KBM-7 (cell line): ENCODE measurements at regions not wholly inside any gene's neighbourhood (a gene's known extent, or its start where the extent isn't known, plus 50 kb on each side); places are given as distances from the start of the nearest gene placed in this dataset.

Experiments
- DNase-seq: peaks from one replicate; pipeline ENCODE4 v3.0.0-alpha.2; 2015
- in situ Hi-C: fragments of 300-500 bp; cut with MboI; formaldehyde crosslinking; loops from 2 replicates; pipeline ENCODE4 v1.14.3; 2020; ENCODE audit warnings: low sequenced_read_pairs, low pct_unique_long_range_greater_than_20kb, mixed read lengths

- DNase-seq = no peak
- in situ Hi-C loops = no loop called here
Observed at GRCh38 chr11:116579857-116580727, 192.7 kb downstream of the BUD13 start.

- DNase-seq = no peak
- in situ Hi-C loops = no loop called here
Observed at GRCh38 chr11:116579031-116579653, 193.6 kb downstream of the BUD13 start.

GRCh38 chr11:116577956-116578355 lies 194.8 kb downstream of the BUD13 start:
- in situ Hi-C loops = no loop called here

GRCh38 chr11:116577273-116577672 lies 195.5 kb downstream of the BUD13 start:
- DNase-seq = no peak
- in situ Hi-C loops = no loop called here

More at GRCh38 chr11:116577956-116578355, 194.8 kb downstream of the BUD13 start:
- no peak for DNase-seq

- in situ Hi-C loops = no loop called here
- no peak for DNase-seq
Observed at GRCh38 chr11:116576526-116576925, 196.3 kb downstream of the BUD13 start.

GRCh38 chr11:116567721-116568242 lies 205.0 kb downstream of the BUD13 start:
- in situ Hi-C loops = no loop called here
- no peak for DNase-seq

- in situ Hi-C loops = no loop called here
- DNase-seq = peak; percentile 3
Observed at GRCh38 chr11:116563712-116564047, 209.1 kb downstream of the BUD13 start.

- in situ Hi-C loops = no loop called here
- DNase-seq = no peak
Observed at GRCh38 chr11:116563028-116563711, 209.6 kb downstream of the BUD13 start.

GRCh38 chr11:116560589-116560988 lies 212.2 kb downstream of the BUD13 start:
- in situ Hi-C loops = no loop called here
- DNase-seq = no peak

- in situ Hi-C loops = no loop called here
- no peak for DNase-seq
Observed at GRCh38 chr11:116558504-116559211, 214.1 kb downstream of the BUD13 start.

GRCh38 chr11:116557282-116557681 lies 215.5 kb downstream of the BUD13 start:
- in situ Hi-C loops = no loop called here
- DNase-seq = no peak

- DNase-seq = no peak
- in situ Hi-C loops = no loop called here
Observed at GRCh38 chr11:116556483-116556882, 216.3 kb downstream of the BUD13 start.

GRCh38 chr11:116553482-116553881 lies 219.3 kb downstream of the BUD13 start:
- in situ Hi-C loops = no loop called here
- no peak for DNase-seq

- in situ Hi-C loops = no loop called here
- DNase-seq = no peak
Observed at GRCh38 chr11:116551576-116551975, 221.2 kb downstream of the BUD13 start.

- in situ Hi-C loops = no loop called here
- no peak for DNase-seq
Observed at GRCh38 chr11:116548256-116548655, 224.5 kb downstream of the BUD13 start.

- in situ Hi-C loops = no loop called here
- no peak for DNase-seq
Observed at GRCh38 chr11:116547571-116547970, 225.2 kb downstream of the BUD13 start.

GRCh38 chr11:116545912-116546311 lies 226.9 kb downstream of the BUD13 start:
- DNase-seq = no peak
- in situ Hi-C loops = no loop called here

- in situ Hi-C loops = no loop called here
Observed at GRCh38 chr11:116544721-116545120, 228.1 kb downstream of the BUD13 start.

GRCh38 chr11:116543911-116544475 lies 228.8 kb downstream of the BUD13 start:
- no peak for DNase-seq
- in situ Hi-C loops = no loop called here

More at GRCh38 chr11:116544721-116545120, 228.1 kb downstream of the BUD13 start:
- no peak for DNase-seq
